ENCODE measurements at regions not wholly inside any gene's neighbourhood (a gene's known extent, or its start where the extent isn't known, plus 50 kb on each side); places are given as distances from the start of the nearest gene placed in this dataset.

GRCh38 chr3:150168698-150169097, 198.0 kb upstream of the PFN2 start:
- peak; percentile 57 for FAIRE-seq
- peak in 2 of 4 experiments; percentile 36 to 57 for DNase-seq (ENCODE audit: extremely low read depth in 1 of 4, low spot score in 3 of 4)
- ChIA-PET CTCF (ENCODE audit: low intra/inter-chr PET ratio) (interaction anchor here (0.6 kb wide), 1 partner anchor 220 kb away, joined by 3 read pairs; no protein-coding TSS in a partner anchor), POLR2A (interaction anchor here (2.1 kb wide), 1 partner anchor 8 kb away, joined by 8 read pairs; no protein-coding TSS in a partner anchor)
- H3K27ac ChIP-seq (ENCODE audit: extremely low read depth, low read depth, low read length): no peak overlapping the region
- no peaks in the 10 kb centered on the region for H4K20me1 ChIP-seq (replicated peaks; ENCODE audit: control insufficient read depth, insufficient read depth, low read length)
- H3K4me1 ChIP-seq (replicated peaks in 1 of 2; ENCODE audit: control insufficient read depth in 2 of 2, insufficient read depth in 2 of 2, low read length in 2 of 2): peaks cover 0 to 14% of the 10 kb centered on the region in 2 experiments; a peak in 3 of 5 replicates
- no peaks in the 10 kb centered on the region; the same call in 1 of the 2 replicates for H3K9me3 ChIP-seq (replicated peaks; ENCODE audit: control insufficient read depth, insufficient read depth, low read depth, low read length)
- no peaks in the 10 kb centered on the region for H3K36me3 ChIP-seq (ENCODE audit: control insufficient read depth, insufficient read depth, low read length)
- intact Hi-C loops (cut with micrococcal nuclease) (no loop called here), in situ Hi-C loops (cut with MboI) (no loop called here)
- no peak overlapping the region for H3K4me3 ChIP-seq
- H3K9ac ChIP-seq (ENCODE audit: insufficient read depth in 1 of 2, low read depth in 2 of 2, low read length in 2 of 2): no peak overlapping the region
- peak overlapping the region; percentile 68 for H2AFZ ChIP-seq (ENCODE audit: low read depth, low read length)
- H3K4me2 ChIP-seq (ENCODE audit: insufficient read depth, low read length): peak overlapping the region; percentile 2; the same call in 1 of the 2 replicates
- no peaks in the 10 kb centered on the region for H3K9me1 ChIP-seq (ENCODE audit: control insufficient read depth, insufficient read depth, low read length)
- ATAC-seq: peak; percentile 85
- no TSS peak for BruUV-seq (replicated peaks)
- WGBS (ENCODE audit: insufficient coverage, low coverage, missing lambda C conversion rate): 4% methylated on average over 2 of the region's 2 CpGs
- H3K27me3 ChIP-seq (ENCODE audit: control insufficient read depth in 2 of 2, insufficient read depth in 2 of 2, low read length in 2 of 2): 0 out of 5 replicates have a peak, but pooled peaks cover 0 to 6% of the 10 kb centered on the region in 2 experiments
- H3K79me2 ChIP-seq (ENCODE audit: control insufficient read depth, insufficient read depth, low read length): no peaks in the 10 kb centered on the region
- peak; percentile 12; the same call in 1 of the 2 replicates for TF ChIP-seq NFIC (IDR thresholded peaks at IDR 0.05)
- TF ChIP-seq C11orf30 (IDR thresholded peaks at IDR 0.05; ENCODE audit: low read depth): peak; percentile 88
- peak; percentile 68; the same call in 1 of the 2 replicates for TF ChIP-seq MAFK (IDR thresholded peaks at IDR 0.05; ENCODE audit: low read length)
- TF ChIP-seq PML (IDR thresholded peaks at IDR 0.05; ENCODE audit: low read length): no peak
- no peak for TF ChIP-seq SRSF3 (IDR thresholded peaks at IDR 0.05; ENCODE audit: insufficient read depth, low read length)
- TF ChIP-seq SRSF9 (IDR thresholded peaks at IDR 0.05; ENCODE audit: borderline replicate concordance, low read depth, low read length): no peak
- TF ChIP-seq ZFX (CRISPR knock-in tag; IDR thresholded peaks at IDR 0.05): no peak
- TF ChIP-seq ELK3 (CRISPR knock-in tag; IDR thresholded peaks at IDR 0.05): no peak
- 0 out of 2 replicates have a peak, but pooled peaks have one; percentile 37 for TF ChIP-seq SMARCA4 (IDR thresholded peaks at IDR 0.05)
- TF ChIP-seq, protein P1, sequence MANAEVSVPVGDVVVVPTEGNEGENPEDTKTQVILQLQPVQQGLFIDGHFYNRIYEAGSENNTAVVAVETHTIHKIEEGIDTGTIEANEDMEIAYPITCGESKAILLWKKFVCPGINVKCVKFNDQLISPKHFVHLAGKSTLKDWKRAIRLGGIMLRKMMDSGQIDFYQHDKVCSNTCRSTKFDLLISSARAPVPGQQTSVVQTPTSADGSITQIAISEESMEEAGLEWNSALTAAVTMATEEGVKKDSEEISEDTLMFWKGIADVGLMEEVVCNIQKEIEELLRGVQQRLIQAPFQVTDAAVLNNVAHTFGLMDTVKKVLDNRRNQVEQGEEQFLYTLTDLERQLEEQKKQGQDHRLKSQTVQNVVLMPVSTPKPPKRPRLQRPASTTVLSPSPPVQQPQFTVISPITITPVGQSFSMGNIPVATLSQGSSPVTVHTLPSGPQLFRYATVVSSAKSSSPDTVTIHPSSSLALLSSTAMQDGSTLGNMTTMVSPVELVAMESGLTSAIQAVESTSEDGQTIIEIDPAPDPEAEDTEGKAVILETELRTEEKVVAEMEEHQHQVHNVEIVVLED (CRISPR knock-in tag; IDR thresholded peaks at IDR 0.05): no peak
- TF ChIP-seq, protein P2, sequence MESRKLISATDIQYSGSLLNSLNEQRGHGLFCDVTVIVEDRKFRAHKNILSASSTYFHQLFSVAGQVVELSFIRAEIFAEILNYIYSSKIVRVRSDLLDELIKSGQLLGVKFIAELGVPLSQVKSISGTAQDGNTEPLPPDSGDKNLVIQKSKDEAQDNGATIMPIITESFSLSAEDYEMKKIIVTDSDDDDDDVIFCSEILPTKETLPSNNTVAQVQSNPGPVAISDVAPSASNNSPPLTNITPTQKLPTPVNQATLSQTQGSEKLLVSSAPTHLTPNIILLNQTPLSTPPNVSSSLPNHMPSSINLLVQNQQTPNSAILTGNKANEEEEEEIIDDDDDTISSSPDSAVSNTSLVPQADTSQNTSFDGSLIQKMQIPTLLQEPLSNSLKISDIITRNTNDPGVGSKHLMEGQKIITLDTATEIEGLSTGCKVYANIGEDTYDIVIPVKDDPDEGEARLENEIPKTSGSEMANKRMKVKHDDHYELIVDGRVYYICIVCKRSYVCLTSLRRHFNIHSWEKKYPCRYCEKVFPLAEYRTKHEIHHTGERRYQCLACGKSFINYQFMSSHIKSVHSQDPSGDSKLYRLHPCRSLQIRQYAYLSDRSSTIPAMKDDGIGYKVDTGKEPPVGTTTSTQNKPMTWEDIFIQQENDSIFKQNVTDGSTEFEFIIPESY (CRISPR knock-in tag; IDR thresholded peaks at IDR 0.05): no peak
- TF ChIP-seq RBM15 (IDR thresholded peaks at IDR 0.05; ENCODE audit: insufficient read depth, low read length): no peak
- peak; percentile 93 for TF ChIP-seq ZNF316 (IDR thresholded peaks at IDR 0.05)
- no peak for TF ChIP-seq TCFL5 (CRISPR knock-in tag; conservative IDR thresholded peaks at IDR 0.05)
- 0 out of 2 replicates have a peak, but pooled peaks have one; percentile 11 for TF ChIP-seq FOSL1 (tag; conservative IDR thresholded peaks at IDR 0.05)
- TF ChIP-seq ZNF232 (CRISPR knock-in tag; IDR thresholded peaks at IDR 0.05): no peak
- no peak for TF ChIP-seq MLX (CRISPR knock-in tag; conservative IDR thresholded peaks at IDR 0.05)
- peak; percentile 30; the same call in 1 of the 2 replicates for TF ChIP-seq CBFA2T3 (IDR thresholded peaks at IDR 0.05)
- TF ChIP-seq NFE2 (IDR thresholded peaks at IDR 0.05; ENCODE audit: low read depth): peak; percentile 82
- TF ChIP-seq ZNF696 (CRISPR knock-in tag; conservative IDR thresholded peaks at IDR 0.05): no peak
